BE2C (cell line): ENCODE measurements at regions not wholly inside any gene's neighbourhood (a gene's known extent, or its start where the extent isn't known, plus 50 kb on each side); places are given as distances from the start of the nearest gene placed in this dataset.

Experiments used
- DNase-seq: peaks from one replicate; pipeline ENCODE4 v3.0.0-alpha.2; 2020
- H3K27me3 ChIP-seq: fragments of 250-450 bp; sonication (Bioruptor Pico); 2 replicates; pipeline ENCODE4 v1.5.1; 2020; ENCODE audit warnings: mild to moderate bottlenecking
- H3K36me3 ChIP-seq: fragments of 250-450 bp; sonication (Bioruptor Pico); 2 replicates; pipeline ENCODE4 v1.5.1; 2020; ENCODE audit warnings: mild to moderate bottlenecking
- H3K4me1 ChIP-seq: fragments of 250-450 bp; sonication (Bioruptor Pico); 2 replicates; pipeline ENCODE4 v1.5.1; 2020
- H3K4me3 ChIP-seq: 2 replicates; pipeline ENCODE4 v1.5.1; 2011; ENCODE audit warnings: low read depth, low read length
- H3K9me3 ChIP-seq: fragments of 250-450 bp; sonication (Bioruptor Pico); 2 replicates; pipeline ENCODE4 v1.5.1; 2020
- CTCF ChIP-seq: IDR thresholded peaks from 2 replicates; pipeline ENCODE4 v1.5.1; 2012; ENCODE audit warnings: mild to moderate bottlenecking, low read depth, low read length

DNA sequence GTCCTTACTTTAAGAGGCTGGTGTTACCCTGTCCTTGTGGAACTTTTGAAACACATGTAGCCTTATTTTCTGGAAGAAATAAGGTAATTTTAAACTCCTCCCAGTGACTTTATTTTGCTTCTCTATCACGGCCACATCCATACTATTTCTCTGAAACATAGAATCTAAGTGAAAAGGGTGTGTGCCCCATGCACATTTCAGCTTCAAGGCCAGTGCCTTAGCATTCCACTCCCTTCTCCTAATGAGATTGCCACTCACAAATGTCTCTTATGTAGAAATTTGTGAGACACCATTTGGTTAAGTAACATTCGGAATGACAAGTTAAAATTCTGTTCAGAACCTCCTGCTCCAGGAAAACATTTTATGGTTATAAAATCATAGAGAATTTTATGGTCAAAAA, 562.7 kb downstream of the TUSC7 start:
- Histone ChIP-seq H3K9me3 (no peaks in the 10 kb centered on the region), H3K36me3 (no peaks in the 10 kb centered on the region), H3K4me1 (no peaks in the 10 kb centered on the region), H3K4me3 (no peak overlapping the region), H3K27me3 (no peaks in the 10 kb centered on the region)
- DNase-seq = no peak
- no peak for TF ChIP-seq CTCF

GRCh38 chr3:117272876-117273523, 563.4 kb downstream of the TUSC7 start:
- Histone ChIP-seq H3K9me3 (no peaks in the 10 kb centered on the region), H3K4me1 (peaks cover 3% of the 10 kb centered on the region; the same call in 1 of the 2 replicates), H3K27me3 (no peaks in the 10 kb centered on the region), H3K36me3 (no peaks in the 10 kb centered on the region), H3K4me3 (no peak overlapping the region)
- DNase-seq = no peak
- TF ChIP-seq CTCF = no peak

DNA sequence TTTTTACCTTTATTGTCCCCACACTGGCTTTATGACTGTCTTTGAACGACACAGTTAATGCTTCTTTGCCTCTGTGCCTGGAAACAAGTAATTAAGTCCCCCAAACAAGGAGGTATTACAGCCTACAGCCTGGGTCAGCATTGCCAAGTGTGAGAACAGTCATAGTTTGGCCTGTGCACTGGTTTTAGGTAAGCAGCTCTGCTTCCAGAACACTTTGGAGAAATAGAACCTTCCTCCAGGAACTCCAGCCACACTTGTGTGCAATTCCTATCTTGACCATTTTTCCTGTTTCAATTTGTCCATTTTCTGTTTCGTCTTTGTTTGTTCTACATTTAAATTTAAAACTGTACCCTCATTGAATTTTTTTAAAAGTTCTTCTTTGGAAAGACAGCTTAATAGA, 568.2 kb downstream of the TUSC7 start:
- Histone ChIP-seq H3K4me3 (no peak overlapping the region), H3K27me3 (no peaks in the 10 kb centered on the region), H3K4me1 (peaks cover 38% of the 10 kb centered on the region), H3K36me3 (no peaks in the 10 kb centered on the region), H3K9me3 (no peaks in the 10 kb centered on the region)
- no peak for DNase-seq
- no peak for TF ChIP-seq CTCF

GRCh38 chr3:117278424-117279190, 569.0 kb downstream of the TUSC7 start:
- DNase-seq = peak; percentile 62

DNA sequence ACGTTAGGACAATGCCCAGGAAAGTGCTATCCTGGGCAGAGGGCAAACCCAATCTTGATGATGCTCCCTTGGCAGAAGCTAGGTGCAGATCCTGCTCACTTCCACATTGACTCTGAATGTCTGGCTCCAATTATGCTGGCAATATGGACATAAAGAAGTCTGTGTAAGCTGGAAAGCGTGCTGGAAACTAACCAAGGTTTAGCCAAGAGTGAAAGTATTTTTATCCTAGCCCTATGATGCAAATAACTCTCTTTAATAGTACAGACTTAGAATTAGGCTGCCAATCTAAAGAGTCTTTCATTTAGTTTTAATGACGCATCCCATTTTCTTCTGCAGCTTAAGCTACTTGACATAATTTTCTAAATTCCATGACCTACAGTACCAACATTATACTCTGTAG, 571.8 kb downstream of the TUSC7 start:
- Histone ChIP-seq H3K36me3 (no peaks in the 10 kb centered on the region), H3K4me3 (no peak overlapping the region), H3K4me1 (peaks cover 58% of the 10 kb centered on the region), H3K27me3 (no peaks in the 10 kb centered on the region), H3K9me3 (no peaks in the 10 kb centered on the region)
- DNase-seq = peak; percentile 20
- no peak for TF ChIP-seq CTCF

More at GRCh38 chr3:117278424-117279190, 569.0 kb downstream of the TUSC7 start:
- no peak for TF ChIP-seq CTCF
- 0 out of 2 replicates have a peak overlapping the region, but pooled peaks have one; percentile 12 for H3K4me3 ChIP-seq
- H3K27me3 ChIP-seq = no peaks in the 10 kb centered on the region
- H3K36me3 ChIP-seq = no peaks in the 10 kb centered on the region
- H3K4me1 ChIP-seq = peaks cover 38% of the 10 kb centered on the region
- H3K9me3 ChIP-seq = no peaks in the 10 kb centered on the region

DNA sequence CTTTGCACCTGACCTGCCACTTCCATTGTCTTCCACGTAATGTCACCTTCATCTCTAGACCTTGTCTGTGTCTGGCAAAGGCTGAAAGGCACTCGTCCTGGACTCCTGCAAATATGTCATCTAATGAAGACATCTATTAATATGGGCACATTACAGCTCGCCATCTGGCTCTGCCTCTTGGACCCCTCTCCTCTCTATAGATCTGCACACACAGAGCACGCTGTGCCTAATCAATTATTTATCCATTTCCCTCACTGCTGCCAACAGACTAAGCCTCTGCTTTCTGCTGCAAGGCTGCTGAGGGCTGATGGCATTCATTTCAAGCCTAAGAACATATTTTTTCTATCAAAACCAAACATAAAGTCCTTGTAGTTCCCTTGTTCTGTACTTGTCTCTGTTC, 573.0 kb downstream of the TUSC7 start:
- no peak for TF ChIP-seq CTCF
- peaks cover 70% of the 10 kb centered on the region for H3K4me1 ChIP-seq
- DNase-seq = peak; percentile 57
- H3K36me3 ChIP-seq = no peaks in the 10 kb centered on the region
- no peaks in the 10 kb centered on the region for H3K9me3 ChIP-seq
- no peak overlapping the region for H3K4me3 ChIP-seq
- no peaks in the 10 kb centered on the region for H3K27me3 ChIP-seq
